GM12891 (cell line): ENCODE measurements at regions not wholly inside any gene's neighbourhood (a gene's known extent, or its start where the extent isn't known, plus 50 kb on each side); places are given as distances from the start of the nearest gene placed in this dataset.

Experiments
- DNase-seq: peaks from one replicate; pipeline ENCODE4 v3.0.0; 2011; ENCODE audit warnings: low spot score; ENCODE audit not compliant: insufficient read length
- FAIRE-seq: peaks from 2 replicates; lab custom pipeline; 2011; peaks lifted over from hg19 to GRCh38; lab: Jason Lieb, UNC
- PAX5 ChIP-seq: IDR thresholded peaks from 2 replicates; pipeline ENCODE4 v1.6.1; 2011; ENCODE audit warnings: low read length, moderate library complexity, mild to moderate bottlenecking; ENCODE audit not compliant: insufficient read depth, severe bottlenecking
- POLR2A ChIP-seq: IDR thresholded peaks from 2 replicates; pipeline ENCODE4 v1.6.1; 2011; ENCODE audit warnings: low read depth, low read length, control low read depth
- POLR2AphosphoS5 ChIP-seq: IDR thresholded peaks from 2 replicates; pipeline ENCODE4 v1.6.1; 2011; ENCODE audit warnings: low read depth, low read length, control low read depth
- POU2F2 ChIP-seq: IDR thresholded peaks from 2 replicates; pipeline ENCODE4 v1.6.1; 2011; ENCODE audit warnings: low read depth, mild to moderate bottlenecking, control low read depth, low read length, moderate library complexity
- SPI1 ChIP-seq: IDR thresholded peaks from 2 replicates; pipeline ENCODE4 v1.6.1; 2011; ENCODE audit warnings: low read depth, low read length, control low read depth
- TAF1 ChIP-seq: IDR thresholded peaks from 2 replicates; pipeline ENCODE4 v1.6.1; 2011; ENCODE audit warnings: low read depth, low read length, control low read depth

- FAIRE-seq (no peak), DNase-seq (no peak)
- no peak for TF ChIP-seq POU2F2
- TF ChIP-seq POLR2AphosphoS5: no peak
- TF ChIP-seq TAF1: no peak
- TF ChIP-seq SPI1: no peak
- TF ChIP-seq POLR2A: no peak
- TF ChIP-seq PAX5: no peak
Measured at GRCh38 chr6:134731615-134732014, 218.3 kb downstream of the ALDH8A1 start.

- FAIRE-seq: no peak
- no peak for DNase-seq
- TF ChIP-seq SPI1 (no peak), PAX5 (no peak), POU2F2 (no peak), TAF1 (no peak), POLR2A (no peak), POLR2AphosphoS5 (no peak)
Measured at GRCh38 chr6:134730013-134730412, 219.9 kb downstream of the ALDH8A1 start.

DNA sequence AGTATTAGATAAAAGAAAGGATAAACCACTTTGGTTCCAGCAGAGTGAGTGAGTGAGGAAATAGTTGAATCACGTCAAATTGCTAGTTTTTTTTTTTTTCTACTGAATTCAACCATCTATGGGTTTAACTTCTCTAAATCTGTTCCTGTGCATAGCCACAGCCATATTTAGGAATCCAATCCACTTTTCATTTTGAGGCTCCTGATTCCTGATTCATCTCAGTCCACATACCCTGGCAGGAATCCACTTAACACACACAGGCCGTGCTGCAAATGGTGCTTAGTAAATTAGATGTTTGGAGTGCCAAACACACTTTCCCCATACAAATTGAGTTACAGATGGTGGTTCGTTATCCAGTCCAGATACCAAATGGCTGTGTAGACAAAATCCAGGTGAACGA is 220.3 kb downstream of the ALDH8A1 start:
- no peak for TF ChIP-seq TAF1
- no peak for TF ChIP-seq POLR2AphosphoS5
- no peak for TF ChIP-seq POU2F2
- TF ChIP-seq PAX5: no peak
- TF ChIP-seq SPI1: no peak
- TF ChIP-seq POLR2A: no peak
- FAIRE-seq (no peak), DNase-seq (no peak)

- no peak for FAIRE-seq
- DNase-seq: no peak
- TF ChIP-seq PAX5 (no peak), SPI1 (no peak), POLR2A (no peak), TAF1 (no peak), POLR2AphosphoS5 (no peak), POU2F2 (no peak)
Measured at GRCh38 chr6:134727081-134727480, 222.8 kb downstream of the ALDH8A1 start.

GRCh38 chr6:134725590-134725989 is 224.3 kb downstream of the ALDH8A1 start:
- DNase-seq (no peak), FAIRE-seq (no peak)
- TF ChIP-seq SPI1 (no peak), POLR2A (no peak), POU2F2 (no peak), TAF1 (no peak), PAX5 (no peak), POLR2AphosphoS5 (no peak)

DNA sequence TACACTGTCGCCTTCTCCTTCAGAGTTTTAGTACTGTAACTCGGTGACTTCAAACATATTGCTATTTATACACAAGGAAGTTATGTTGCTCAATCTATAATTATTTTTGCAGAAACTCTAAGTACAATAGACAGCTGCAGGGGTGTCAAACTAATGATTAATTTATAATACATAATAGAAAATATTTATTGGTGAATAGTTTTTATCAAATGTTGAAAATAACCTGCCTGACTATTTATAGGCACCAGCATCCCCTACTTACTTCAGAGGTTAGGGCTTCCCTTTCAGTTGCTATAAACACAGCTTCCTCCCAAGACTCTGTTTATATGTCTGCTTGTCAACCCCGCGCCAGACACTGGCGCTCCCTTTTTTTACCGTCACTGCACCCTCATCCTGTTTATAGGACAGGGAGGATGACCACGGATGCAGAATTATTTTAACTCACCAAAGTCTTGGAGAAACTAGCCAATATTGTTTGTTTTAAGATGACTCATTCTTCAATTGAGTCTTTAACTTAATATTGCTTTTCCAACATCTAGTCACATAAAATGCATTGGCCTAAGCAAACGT is 225.0 kb downstream of the ALDH8A1 start:
- TF ChIP-seq POLR2AphosphoS5 (no peak), POLR2A (no peak), POU2F2 (no peak), PAX5 (no peak), SPI1 (no peak), TAF1 (no peak)
- no peak for FAIRE-seq
- DNase-seq: no peak

DNA sequence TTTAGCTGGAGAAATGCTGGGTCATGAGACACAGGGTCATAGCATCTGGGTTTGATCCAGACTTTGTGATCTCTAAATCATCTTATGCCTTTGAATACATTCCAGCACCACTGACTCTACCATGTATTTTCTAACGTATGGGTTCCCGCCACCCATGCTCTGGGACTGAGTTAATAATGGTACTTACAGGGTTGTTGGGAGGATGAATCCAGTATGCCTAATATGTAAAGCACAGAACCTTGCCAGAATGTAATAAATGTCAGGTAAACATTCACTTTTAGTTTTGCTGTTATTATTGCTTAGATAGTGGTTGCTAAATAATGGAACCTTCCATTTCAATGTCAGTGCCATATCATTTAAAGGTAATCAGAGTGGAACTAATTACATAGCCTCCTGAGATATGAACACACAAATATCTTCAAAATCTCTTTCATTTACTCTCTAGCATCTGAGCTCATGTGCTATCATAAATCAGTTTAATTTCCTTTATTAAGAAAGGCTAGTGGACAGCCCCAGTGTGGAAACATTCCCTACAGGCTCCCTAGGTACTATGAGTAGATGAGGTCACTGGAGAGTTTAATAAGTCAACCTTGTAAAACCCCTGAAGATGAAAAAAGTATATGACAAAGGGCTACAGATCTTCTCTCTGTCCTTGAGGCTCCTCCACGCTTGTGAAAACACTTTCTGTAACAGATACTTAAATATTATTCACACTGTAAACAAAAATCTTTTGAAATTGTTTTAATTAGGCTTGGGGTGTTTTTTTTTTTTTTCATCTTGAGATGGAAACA is 226.6 kb downstream of the ALDH8A1 start:
- FAIRE-seq (no peak), DNase-seq (no peak)
- no peak for TF ChIP-seq SPI1
- no peak for TF ChIP-seq PAX5
- no peak for TF ChIP-seq POU2F2
- TF ChIP-seq TAF1: no peak
- TF ChIP-seq POLR2A: no peak
- no peak for TF ChIP-seq POLR2AphosphoS5

DNA sequence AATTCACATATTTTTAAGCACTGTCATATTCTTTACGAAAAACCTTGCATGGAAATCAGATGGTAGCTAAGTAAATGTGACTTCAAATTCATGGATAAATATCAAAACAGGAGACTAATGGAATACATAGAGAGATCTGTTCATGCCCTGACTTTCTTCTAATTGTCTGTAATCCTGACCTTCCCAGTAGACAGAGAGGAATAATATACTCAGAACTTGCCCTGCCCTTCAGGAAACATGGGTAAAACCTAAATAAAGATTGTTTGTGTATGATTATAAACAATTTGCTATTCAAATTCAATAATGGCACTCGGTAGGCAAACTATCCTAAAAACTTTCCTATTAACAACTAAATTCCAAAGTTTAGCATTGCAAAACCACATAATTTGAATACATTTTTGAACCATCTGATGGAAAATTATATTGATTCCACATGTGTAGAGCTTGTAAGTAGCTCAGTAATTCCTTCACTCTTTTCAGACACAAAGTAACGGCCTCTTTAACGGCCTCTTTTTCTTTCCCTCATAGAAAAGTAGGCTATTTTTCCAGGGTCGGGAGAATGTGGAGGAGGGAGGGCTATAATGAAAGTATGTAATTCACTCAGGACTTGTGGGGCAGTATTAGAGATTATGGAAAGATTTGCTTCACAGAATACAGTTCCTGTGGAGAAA is 227.6 kb downstream of the ALDH8A1 start:
- FAIRE-seq: no peak
- TF ChIP-seq SPI1: no peak
- no peak for TF ChIP-seq POLR2AphosphoS5
- no peak for TF ChIP-seq POLR2A
- DNase-seq: no peak

GRCh38 chr6:134721060-134721405 is 228.9 kb downstream of the ALDH8A1 start:
- FAIRE-seq (no peak), DNase-seq (no peak)
- TF ChIP-seq POLR2AphosphoS5 (no peak), POU2F2 (no peak), TAF1 (no peak), POLR2A (no peak), PAX5 (no peak), SPI1 (no peak)
